KMS-11 (cell line): ENCODE measurements at regions not wholly inside any gene's neighbourhood (a gene's known extent, or its start where the extent isn't known, plus 50 kb on each side); places are given as distances from the start of the nearest gene placed in this dataset.

Experiments used
- H2AFZ ChIP-seq: fragments of 200-600 bp; sonication (generic); 2 replicates; pipeline ENCODE4 v1.6.1; 2016; ENCODE audit warnings: antibody characterized with exemption, mixed run types, low read depth
- H3K27ac ChIP-seq: fragments of 200-600 bp; sonication (generic); 2 replicates; pipeline ENCODE4 v1.6.1; 2016; ENCODE audit warnings: mild to moderate bottlenecking, mixed run types
- H3K27me3 ChIP-seq: fragments of 200-600 bp; sonication (generic); 2 replicates; pipeline ENCODE4 v1.6.1; 2017; ENCODE audit warnings: mild to moderate bottlenecking, low read depth, mixed run types, moderate library complexity; ENCODE audit not compliant: insufficient read depth
- H3K36me3 ChIP-seq: fragments of 200-600 bp; sonication (generic); 2 replicates; pipeline ENCODE4 v1.6.1; 2017; ENCODE audit warnings: mild to moderate bottlenecking, mixed run types; ENCODE audit not compliant: insufficient read depth
- H3K4me1 ChIP-seq: fragments of 200-600 bp; sonication (generic); 2 replicates; pipeline ENCODE4 v1.6.1; 2016; ENCODE audit warnings: mild to moderate bottlenecking, low read depth, mixed run types; ENCODE audit not compliant: poor library complexity, severe bottlenecking
- H3K4me2 ChIP-seq: fragments of 200-600 bp; sonication (generic); 2 replicates; pipeline ENCODE4 v1.7.0; 2016; ENCODE audit warnings: mild to moderate bottlenecking, mixed run types
- H3K4me3 ChIP-seq: fragments of 200-600 bp; sonication (generic); IDR thresholded peaks from 2 replicates; pipeline ENCODE4 v1.6.1; 2017; ENCODE audit warnings: low read depth, low read length, mixed read lengths; ENCODE audit not compliant: insufficient read depth
- H3K79me2 ChIP-seq: fragments of 200-600 bp; sonication (generic); 2 replicates; pipeline ENCODE4 v1.6.1; 2016; ENCODE audit warnings: low read depth, mixed run types; ENCODE audit not compliant: insufficient read depth
- H3K9ac ChIP-seq: fragments of 200-600 bp; sonication (generic); 2 replicates; pipeline ENCODE4 v1.6.1; 2016; ENCODE audit warnings: mild to moderate bottlenecking, mixed run types
- H4K20me1 ChIP-seq: fragments of 200-600 bp; sonication (generic); 2 replicates; pipeline ENCODE4 v1.6.1; 2016; ENCODE audit warnings: mild to moderate bottlenecking, mixed run types; ENCODE audit not compliant: insufficient read depth
- CTCF ChIP-seq: fragments of 200-600 bp; sonication (generic); conservative IDR thresholded peaks from 2 replicates; pipeline ENCODE4 v1.6.1; 2017; ENCODE audit warnings: low read depth, mild to moderate bottlenecking, antibody characterized with exemption, low read length, moderate library complexity, mixed read lengths

- H3K4me1 ChIP-seq, result no peaks in the 10 kb centered on the region
- H3K36me3 ChIP-seq, result no peaks in the 10 kb centered on the region
- TF ChIP-seq CTCF, result no peak
- H3K27me3 ChIP-seq, result no peaks in the 10 kb centered on the region
- H4K20me1 ChIP-seq, result no peaks in the 10 kb centered on the region
- no peak overlapping the region for H3K9ac ChIP-seq
- no peaks in the 10 kb centered on the region for H3K79me2 ChIP-seq
- H3K4me2 ChIP-seq, result no peak overlapping the region
- H3K27ac ChIP-seq, result no peak overlapping the region
- no peak overlapping the region for H2AFZ ChIP-seq
- no peak overlapping the region for H3K4me3 ChIP-seq
Measured at GRCh38 chr2:15038366-15039364, 406.1 kb downstream of the LRATD1 start.

GRCh38 chr2:15040429-15041084 is 408.0 kb downstream of the LRATD1 start:
- Histone ChIP-seq H2AFZ (no peak overlapping the region), H3K4me3 (no peak overlapping the region), H3K79me2 (no peaks in the 10 kb centered on the region), H3K4me2 (no peak overlapping the region), H4K20me1 (no peaks in the 10 kb centered on the region), H3K27me3 (no peaks in the 10 kb centered on the region), H3K9ac (no peak overlapping the region), H3K36me3 (no peaks in the 10 kb centered on the region), H3K4me1 (no peaks in the 10 kb centered on the region), H3K27ac (no peak overlapping the region)
- TF ChIP-seq CTCF, result no peak

GRCh38 chr2:15041429-15041837 is 408.9 kb downstream of the LRATD1 start:
- Histone ChIP-seq H3K36me3 (no peaks in the 10 kb centered on the region), H2AFZ (no peak overlapping the region), H3K27ac (no peak overlapping the region), H4K20me1 (no peaks in the 10 kb centered on the region), H3K27me3 (no peaks in the 10 kb centered on the region), H3K9ac (no peak overlapping the region), H3K4me1 (no peaks in the 10 kb centered on the region), H3K4me2 (no peak overlapping the region), H3K79me2 (no peaks in the 10 kb centered on the region), H3K4me3 (no peak overlapping the region)
- no peak for TF ChIP-seq CTCF

GRCh38 chr2:15042801-15043217 is 410.3 kb downstream of the LRATD1 start:
- no peak for TF ChIP-seq CTCF
- Histone ChIP-seq H3K4me1 (no peaks in the 10 kb centered on the region), H2AFZ (no peak overlapping the region), H3K27me3 (no peaks in the 10 kb centered on the region), H3K79me2 (no peaks in the 10 kb centered on the region), H4K20me1 (no peaks in the 10 kb centered on the region), H3K27ac (no peak overlapping the region), H3K4me3 (no peak overlapping the region), H3K4me2 (no peak overlapping the region), H3K36me3 (no peaks in the 10 kb centered on the region), H3K9ac (no peak overlapping the region)
